GM18873 (cell line): ENCODE measurements at regions not wholly inside any gene's neighbourhood (a gene's known extent, or its start where the extent isn't known, plus 50 kb on each side); places are given as distances from the start of the nearest gene placed in this dataset.

Experiments
- ATAC-seq: cut with Tn5 transposase; IDR thresholded peaks from one replicate; pipeline ENCODE4 v1.9.1; 2021; ENCODE audit warnings: mild to moderate bottlenecking, moderate library complexity, moderate number of reproducible peaks; ENCODE audit not compliant: unreplicated experiment, low FRiP score

DNA sequence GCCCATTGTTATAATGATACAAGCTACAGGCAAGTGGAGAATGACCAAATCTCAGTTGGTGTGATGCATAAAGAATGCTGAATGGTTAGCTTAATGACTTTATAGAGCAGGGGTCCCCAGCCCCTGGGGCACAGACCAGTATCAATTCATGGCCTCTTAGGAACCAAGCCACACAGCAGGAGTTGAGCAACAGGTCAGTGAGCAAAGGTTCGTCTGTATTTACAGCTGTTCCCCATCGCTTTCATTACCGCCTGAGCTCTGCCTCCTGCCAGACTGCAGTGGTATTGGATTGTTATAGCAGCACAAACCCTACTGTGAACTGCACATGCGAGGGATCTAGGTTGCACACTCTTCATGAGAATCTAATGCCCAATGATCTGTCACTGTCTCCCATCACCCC, 114.0 kb upstream of the ZFHX3 start:
- no peak for ATAC-seq

DNA sequence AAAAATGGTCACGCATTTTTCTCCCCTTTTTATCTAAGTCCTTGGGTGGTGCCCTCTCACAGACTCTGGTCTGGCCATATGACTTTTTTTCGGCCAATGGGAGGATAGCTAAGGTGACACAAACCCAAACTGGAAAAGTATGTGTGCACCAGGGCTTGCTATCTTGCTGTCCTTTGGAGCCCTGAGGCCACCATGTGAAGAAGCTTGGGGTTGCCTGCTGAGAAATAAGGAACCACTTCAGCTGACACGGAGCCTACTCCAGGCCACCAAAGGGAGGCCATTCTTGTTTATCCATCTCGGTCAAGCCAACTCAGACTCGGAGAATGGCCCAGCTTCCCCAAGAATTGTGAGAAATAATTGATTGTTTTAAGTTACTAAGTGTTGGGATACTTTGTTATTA, 111.4 kb upstream of the ZFHX3 start:
- no peak for ATAC-seq

DNA sequence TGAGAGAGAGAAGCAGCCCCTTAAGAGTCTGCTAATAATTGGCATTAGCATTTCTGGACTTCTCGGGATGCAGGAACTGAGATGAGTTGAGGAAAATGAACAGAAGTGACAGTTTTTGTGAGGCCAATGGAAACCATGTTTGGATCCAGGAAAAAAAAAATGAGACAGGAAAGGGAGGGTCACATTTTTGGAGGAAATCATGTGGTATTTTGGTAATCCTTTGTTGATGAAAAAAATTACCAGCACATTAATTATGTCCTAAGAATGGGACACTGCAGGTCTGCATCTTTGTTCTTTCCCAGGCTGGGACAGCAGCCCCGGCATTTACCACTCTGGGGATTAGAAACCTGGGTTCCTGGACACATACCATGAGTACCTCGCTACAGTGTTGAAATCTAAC, 109.9 kb upstream of the ZFHX3 start:
- ATAC-seq = no peak

DNA sequence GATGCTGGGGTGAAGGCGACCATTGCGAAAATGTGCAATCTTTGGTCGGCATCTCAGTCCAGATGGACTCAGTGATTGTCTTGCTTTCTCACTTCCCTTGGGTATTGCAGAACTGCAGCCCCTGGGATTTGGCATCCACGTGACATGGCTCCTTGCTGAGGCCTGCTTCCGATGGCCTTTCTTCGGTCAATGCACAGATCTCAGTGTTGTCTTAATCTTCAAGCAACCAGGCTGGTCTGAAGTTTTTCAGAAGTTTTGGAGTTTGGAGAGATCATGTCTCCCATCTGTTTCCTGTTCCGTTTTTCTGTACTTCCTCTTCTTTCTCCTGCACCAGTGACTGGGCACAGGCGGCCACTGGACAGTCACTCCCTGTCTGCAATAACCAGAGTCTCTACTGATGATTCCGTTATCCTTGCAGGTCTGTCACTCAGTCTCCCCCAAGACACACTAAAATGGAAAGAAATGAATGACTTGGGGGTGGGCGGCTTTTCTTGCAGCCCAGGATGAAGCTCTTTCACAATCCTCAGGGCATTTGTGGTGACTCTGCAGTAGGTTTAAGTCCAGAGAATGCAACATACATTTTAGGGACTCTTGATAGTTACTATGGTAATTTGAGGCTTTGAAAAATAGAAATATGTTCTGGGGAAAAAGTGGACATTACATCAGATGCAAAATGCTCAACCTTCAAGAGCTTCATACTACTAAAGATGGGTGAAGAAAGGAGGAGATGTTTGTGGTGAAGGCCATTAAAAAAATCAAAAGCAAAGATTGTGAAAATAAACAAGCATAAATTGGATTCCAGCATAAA, 106.3 kb upstream of the ZFHX3 start:
- ATAC-seq = no peak

DNA sequence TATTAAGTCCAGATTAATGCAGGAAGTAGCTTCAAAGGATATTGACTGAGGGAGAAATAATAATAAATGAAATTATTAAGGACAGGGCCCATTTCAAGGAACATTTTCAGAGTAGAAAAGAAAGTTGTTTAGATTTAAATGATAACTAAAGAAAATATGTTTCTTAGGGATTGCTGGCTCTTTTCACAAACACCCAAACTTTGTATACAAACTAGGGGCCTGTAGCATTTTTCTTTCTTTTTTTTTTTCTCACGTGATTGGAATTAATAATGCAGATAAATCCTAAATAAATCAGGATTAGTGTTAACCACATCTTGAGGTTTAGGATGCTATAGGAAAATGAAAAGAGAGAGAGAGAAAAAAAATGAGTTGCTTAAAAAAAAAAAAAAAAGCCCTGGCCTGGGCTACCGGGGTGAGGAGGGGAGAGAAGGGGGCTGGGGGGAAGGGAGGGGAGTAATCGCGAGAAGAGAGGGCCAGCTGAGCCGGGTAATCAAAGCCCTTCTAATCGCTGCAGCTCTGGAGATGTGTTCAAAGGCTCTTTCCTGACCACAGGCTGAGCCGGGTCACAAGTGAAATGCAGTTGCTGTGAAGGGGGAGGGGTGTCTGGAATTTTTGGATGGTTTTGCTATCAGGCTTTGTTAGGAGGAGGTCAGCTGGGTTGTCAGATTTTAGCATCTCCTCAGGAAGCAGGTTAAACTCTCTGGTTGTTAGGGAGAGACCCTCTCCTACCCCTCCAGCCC, 104.6 kb upstream of the ZFHX3 start:
- no peak for ATAC-seq

DNA sequence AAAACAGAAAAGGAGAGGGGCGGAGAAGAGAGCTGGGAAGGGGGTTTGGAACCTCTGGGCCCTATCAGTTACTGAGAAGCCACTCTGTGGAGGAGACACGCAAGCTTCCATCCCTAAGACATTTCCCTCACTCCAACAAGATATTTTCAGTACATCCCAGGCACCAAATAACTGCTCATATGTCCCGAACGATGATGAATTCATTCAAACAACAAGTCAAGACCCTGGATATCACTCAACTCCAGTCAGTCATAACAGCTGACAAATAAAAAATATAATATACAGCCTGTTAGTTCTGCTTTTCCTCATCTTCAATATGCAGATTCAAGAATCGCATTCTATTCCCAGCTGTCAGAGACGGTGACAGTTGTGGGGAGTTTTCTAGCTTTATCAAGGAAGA, 104.0 kb upstream of the ZFHX3 start:
- no peak for ATAC-seq

DNA sequence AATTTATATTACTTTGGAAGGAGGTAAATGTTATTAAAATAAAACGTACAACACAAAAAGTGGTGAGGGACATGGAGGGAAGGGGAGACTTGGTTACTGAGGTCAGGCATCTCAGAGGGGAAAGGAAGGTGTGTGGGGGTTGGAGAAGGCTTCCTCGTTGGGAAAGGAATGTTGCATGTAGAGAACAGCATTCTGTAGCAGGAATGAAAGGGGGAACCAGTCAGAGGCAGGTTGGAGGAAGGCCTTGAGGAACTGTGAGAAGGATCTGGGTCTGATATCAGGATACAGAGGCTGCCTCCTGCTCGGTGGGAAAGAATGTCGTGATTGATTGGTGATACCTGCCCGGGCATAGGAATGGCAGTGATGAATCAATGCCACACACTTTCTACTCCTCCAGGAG, 103.3 kb upstream of the ZFHX3 start:
- no peak for ATAC-seq

DNA sequence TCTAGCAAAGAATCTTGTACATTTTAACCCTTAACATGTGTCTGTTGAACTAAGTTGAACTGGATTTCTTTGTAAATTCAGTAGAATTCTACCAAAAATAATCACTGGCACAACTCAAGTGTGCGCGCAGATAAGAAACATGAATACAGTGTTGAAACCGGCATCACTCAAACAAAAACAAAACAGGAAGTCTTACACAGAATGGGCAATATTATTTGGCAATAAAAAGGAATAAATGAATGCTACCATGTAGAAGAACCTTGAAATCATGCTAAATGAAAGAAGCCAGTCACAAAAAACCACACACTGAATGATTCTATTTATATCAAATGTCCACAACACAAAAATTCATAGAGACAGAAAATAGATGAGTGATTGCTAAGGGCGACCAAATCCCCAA, 102.9 kb upstream of the ZFHX3 start:
- no peak for ATAC-seq

DNA sequence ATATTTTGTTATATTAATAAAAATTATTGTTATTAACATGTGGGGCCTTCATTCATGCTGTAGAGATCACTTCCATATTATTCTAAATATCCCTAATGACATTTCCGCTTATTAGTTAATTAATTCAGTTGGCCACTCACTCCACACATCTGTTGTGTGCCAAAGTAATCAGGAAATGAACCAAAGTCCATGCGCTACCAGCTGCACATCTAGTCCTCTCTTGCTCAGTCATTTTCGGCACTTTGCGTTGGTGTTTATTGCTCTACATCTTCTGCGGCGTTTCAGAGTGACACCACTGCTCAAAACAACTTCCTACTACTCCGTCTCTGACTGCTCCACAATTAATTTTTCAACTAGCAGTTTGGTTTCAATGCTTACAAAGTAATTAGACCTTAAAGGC, 101.4 kb upstream of the ZFHX3 start:
- no peak for ATAC-seq

DNA sequence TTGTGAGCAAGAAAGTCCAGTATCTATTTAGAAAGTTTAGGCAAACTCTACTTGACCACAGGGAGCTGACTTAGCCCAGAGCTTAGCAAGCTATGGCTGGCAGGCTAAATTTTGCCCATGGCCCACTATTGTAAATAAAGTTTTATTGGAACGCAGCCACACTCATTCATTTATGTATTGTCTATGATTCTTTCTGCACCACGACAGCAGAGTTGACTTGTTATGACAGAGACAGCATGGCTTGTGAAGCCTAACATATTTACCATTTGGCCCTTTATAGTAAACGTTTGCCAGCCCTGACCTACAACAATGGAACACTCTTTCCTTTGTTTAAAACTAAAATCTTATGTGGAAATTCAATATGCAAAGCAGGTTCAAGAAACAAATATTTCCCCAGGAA, 100.0 kb upstream of the ZFHX3 start:
- ATAC-seq = no peak

DNA sequence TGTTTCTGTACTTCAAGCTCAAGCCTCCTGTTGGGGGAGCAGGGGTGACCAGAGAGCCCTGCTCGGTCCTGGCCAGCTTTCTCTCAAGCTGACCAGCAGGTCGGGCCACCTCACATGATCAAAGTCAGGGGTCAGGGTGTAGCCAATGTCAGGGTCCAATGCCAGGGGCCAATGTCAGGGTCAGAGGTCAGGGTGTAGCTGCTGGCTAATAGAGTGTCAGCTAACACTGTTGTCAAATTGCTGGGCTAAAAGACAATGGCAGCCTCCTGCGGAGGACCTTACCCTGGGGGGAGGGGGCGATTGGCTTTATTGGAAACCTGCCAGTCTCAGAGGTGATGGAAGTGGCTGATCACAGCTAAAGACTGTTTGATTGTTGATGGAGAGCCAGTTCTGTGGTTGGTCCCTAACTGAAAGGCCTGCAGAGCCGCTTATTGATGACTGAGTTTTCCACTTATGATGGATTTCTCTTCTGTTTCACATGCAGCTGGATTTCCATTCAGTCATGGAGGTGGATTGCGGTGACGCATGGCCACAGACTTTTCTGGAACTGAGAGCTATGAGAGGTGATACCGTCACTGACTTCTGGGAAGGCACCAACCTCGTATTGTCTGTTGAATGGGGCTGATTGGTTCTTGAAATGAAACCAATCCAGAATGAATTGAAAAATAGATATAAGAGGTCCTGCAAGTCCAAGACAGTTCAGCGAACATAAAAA, 97.4 kb upstream of the ZFHX3 start:
- no peak for ATAC-seq

DNA sequence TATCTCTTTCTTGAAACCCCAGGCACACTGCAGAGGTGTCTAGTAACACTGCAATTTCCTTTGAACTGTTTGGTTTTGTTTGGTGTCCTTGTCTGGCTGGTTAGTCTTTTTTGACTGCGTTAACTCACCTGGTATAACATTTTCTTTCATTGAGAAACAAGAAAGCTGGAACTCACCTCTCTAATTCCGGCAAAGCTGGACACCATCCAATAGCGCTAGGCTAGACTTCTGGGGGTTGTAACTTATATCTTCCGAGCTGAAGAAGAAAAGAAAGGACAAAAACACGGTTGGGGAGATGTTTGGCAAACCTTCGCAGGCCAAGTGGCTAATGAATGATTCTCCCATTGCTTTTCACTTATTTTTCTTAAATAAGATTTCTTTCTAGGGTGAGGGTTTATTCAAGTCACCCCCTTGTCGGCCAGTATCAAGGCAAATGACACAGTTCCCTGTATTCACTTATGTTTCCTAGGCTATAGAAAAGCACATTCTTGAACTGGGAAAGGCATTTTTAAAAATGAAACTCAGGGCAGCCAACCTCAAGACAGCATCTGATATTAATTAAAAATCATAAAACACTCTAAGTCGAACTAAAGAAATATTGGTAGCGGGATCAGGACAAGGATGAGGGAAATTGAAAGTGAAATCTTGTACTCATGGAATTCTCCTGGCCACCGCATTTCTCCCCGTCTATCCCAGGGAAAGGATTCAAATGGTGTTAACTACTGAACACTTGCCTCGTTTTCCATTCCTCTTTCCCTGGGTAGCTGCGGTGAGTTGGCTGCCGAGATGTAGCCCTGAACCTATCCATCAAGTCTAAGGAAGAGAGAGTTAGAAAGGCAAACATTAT, 95.9 kb upstream of the ZFHX3 start:
- no peak for ATAC-seq

DNA sequence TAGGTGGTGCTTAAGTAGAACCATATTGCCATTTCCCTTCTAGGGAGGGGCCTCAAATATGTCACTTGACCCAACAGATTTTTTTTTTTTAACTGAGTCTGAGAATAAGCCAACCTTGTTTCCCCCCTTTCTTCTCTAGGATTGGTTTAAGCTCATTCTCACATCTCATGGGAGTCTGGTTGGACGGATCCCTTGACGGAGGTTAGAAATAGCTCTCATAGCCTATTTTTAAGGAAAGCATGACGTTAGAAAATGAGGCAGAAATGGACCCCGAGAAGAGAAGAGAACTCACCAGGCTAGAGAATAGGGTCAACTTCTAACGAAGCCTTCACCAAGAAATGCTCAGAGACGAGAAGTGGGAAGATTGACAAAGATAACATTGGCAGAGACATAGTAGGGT, 95.1 kb upstream of the ZFHX3 start:
- ATAC-seq = no peak

DNA sequence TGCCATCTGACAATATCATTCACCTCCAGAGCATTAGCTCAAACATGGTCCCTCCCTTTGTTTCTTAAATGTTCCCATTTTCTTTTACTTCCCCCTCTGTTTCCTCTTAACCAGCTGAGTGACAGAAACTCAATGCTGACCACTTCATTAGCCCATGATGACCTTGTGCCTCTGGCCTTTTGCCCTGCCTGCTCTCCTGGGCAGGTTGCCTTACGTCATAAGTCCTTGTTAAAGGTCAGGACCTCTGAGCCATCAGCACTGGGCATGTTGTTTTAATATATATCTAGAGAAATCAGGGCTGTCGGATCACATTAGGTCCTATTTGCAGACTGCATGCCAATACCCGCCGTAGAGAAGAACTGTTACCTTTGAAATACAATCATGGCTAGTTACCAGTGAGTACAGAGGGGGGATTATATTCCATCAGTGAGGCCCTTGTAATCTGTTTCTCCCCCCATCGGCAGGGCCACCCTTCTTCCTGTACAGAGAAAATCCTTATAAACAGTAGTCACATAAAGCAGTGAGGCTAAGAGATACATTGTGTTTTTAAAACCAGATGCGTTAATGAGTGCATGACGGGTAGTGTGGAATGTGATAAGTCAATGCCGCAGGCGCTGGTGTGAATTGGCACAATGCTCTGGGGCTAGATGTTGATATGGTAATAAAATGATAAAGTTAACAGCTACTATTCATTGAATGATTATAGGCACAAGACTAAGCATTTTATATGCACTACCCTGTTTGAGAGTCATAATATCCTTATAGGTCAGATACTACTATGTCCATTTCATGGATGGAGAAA, 94.3 kb upstream of the ZFHX3 start:
- ATAC-seq = no peak

DNA sequence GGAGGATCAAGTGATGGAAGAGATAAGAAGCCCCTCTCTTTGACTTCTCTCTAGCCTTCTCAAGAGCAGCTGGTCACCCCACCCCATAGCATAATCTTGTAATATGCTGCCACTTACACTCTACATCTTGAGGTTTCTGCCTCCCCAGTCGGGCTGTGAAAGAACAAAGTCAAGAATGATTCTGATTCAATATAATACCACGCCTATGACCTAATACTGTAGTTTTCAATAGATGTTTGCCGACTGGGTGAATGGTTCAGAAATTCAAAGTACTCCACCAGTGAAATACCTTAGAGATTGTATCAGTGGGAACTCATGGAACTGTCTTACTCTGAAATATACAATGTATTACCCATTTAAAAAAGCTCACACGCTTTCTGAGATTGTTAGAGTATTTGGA, 93.0 kb upstream of the ZFHX3 start:
- ATAC-seq = no peak

DNA sequence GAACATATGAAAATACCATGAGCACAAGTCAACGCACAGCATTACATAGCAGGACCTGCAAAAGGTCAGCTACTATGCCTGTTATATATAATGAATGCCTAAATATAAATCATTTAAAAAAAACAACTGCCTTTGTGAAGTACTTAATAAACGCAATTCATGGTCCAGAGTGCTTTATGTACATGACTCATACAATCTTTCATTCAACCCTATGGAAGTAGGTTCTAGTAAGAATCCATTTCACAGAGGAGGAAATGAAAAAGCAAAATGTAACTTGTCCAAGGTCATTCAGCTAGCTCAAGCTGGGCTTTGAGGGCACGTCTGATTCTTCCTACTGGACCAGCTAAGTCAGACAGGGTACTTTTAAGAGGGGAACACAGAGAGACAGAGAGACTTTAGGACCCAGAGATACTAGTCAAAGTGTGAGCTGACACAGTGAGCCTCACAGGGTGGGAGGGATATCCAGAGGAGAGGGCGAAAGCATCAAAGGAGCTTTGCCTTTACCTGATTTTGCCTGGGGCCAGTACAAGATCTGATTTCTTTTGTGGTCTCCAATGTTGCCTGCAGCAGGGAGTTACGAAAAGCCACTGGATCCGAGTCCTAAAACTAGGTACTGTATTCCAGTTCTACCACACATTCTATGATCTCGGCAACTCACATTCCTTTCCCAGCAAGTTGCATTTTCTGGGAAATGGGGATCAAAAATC, 83.4 kb upstream of the ZFHX3 start:
- no peak for ATAC-seq

DNA sequence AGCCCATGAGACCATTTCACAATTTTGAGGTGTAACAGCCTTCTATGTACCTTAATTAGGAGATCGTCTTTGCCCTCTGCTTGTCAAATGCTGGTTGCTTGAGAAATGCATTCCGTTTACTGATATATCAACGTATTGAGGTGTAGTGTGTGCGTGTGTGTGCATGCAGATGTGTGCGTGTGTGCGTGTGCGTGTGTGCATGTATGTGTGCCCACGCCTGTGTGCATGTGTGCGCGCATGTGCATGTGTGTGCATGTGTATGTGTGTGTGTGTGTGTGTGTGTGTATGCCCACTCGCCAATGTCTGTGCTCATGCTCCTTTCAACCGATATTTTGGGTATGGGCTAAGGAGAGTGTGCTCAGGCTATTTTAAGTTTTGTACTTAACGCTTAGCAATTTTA, 81.5 kb upstream of the ZFHX3 start:
- no peak for ATAC-seq

DNA sequence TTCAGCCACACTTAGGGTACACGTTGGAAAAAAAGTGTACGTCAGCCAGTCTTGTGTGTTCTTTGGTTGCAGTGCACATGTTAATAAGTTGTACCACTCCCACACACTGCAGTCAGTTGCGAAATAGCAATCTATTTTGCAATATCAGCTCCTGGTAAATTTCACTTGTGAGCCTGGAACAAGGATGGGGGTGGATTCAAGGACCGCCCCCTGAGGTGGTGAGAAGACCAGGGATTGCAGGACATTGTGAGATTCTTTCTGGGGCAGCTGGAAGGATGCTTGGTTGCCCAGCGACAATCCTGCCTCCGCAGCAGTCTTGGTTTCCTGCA, 78.6 kb upstream of the ZFHX3 start:
- ATAC-seq = no peak

DNA sequence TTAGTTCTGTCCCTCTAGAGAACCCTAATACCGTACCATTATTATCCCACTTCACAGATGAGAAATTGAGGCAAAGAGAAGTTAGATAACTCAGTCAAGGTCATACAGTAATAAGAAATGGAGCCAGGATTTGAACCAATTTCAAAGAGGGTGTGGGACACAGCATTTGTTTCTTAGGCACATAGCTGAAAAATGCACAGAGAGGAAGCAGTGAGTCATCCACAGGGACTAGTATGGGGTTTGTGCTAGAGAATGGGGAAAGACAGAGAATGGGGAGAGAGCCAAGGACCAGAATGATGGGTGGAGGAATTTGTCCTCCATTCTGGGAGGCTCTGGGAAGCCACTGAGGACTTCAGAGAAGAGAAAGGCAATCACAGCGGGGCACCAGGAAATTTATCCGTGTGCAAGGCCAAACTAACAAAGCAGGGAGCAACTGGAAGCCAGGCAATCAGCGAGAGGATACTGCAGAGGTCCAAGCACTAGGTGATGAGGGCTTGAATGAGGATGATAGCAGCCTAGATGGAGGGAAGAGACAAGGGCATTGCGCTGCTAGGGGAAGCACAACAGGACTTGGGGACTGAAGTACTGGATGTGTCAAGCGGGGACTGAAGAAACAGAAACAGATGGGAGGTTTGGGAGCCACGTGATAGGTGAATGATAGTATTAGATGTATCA, 78.1 kb upstream of the ZFHX3 start:
- no peak for ATAC-seq
